ENCODE measurements at regions not wholly inside any gene's neighbourhood (a gene's known extent, or its start where the extent isn't known, plus 50 kb on each side); places are given as distances from the start of the nearest gene placed in this dataset.

DNA sequence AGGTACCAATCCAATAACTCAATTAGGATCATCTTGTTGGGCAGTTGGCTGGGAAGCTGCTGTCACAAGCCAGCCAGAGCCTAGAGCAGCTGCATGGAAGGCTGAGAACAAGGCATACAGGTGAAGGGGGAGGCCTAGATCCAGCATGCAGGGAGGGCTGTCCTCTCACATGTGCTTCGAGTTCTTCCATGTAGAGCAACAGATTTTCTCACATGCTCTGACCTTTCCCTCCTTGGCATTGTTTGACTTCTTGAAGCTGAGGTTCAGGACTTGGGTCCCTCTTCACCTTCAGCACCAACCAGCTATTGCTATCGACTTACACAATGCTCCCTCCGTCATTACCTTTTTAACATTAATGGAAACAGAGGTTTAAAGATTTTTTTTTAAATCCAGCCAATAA is 257.7 kb downstream of the ATG4C start:
- TF ChIP-seq, protein P1, sequence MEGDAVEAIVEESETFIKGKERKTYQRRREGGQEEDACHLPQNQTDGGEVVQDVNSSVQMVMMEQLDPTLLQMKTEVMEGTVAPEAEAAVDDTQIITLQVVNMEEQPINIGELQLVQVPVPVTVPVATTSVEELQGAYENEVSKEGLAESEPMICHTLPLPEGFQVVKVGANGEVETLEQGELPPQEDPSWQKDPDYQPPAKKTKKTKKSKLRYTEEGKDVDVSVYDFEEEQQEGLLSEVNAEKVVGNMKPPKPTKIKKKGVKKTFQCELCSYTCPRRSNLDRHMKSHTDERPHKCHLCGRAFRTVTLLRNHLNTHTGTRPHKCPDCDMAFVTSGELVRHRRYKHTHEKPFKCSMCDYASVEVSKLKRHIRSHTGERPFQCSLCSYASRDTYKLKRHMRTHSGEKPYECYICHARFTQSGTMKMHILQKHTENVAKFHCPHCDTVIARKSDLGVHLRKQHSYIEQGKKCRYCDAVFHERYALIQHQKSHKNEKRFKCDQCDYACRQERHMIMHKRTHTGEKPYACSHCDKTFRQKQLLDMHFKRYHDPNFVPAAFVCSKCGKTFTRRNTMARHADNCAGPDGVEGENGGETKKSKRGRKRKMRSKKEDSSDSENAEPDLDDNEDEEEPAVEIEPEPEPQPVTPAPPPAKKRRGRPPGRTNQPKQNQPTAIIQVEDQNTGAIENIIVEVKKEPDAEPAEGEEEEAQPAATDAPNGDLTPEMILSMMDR (conservative IDR thresholded peaks at IDR 0.05; ENCODE audit: low read length): no peak
- no peak for TF ChIP-seq EZH2phosphoT487 (IDR thresholded peaks at IDR 0.05; ENCODE audit: borderline replicate concordance)
